ENCODE measurements at regions not wholly inside any gene's neighbourhood (a gene's known extent, or its start where the extent isn't known, plus 50 kb on each side); places are given as distances from the start of the nearest gene placed in this dataset.

DNA sequence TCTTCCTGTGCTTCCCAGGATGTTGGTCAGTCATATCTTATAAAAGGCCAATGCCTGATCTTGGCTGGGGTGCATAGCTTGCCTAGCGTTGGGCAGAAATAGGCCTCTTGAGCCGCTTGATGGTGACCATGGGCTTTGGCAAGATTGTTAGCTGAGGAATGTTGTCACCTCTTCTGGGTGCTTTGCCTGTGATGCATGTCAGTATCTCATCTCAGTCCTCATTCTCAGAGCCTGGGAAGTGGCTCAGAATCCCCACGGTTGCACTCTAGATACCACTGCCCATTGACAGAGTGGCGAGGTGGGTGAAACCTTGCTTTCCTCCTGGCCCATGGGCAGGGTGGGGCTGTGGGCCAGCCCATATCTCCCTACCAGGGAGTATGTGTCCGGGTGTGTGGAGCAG is 79.2 kb upstream of the MGAT5 start:
- TF ChIP-seq, protein P1, sequence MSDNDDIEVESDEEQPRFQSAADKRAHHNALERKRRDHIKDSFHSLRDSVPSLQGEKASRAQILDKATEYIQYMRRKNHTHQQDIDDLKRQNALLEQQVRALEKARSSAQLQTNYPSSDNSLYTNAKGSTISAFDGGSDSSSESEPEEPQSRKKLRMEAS (IDR thresholded peaks at IDR 0.05; ENCODE audit: low read depth, low read length) = no peak
- TF ChIP-seq MYC (IDR thresholded peaks at IDR 0.05; ENCODE audit: low read depth, low read length) = no peak
- TF ChIP-seq POLR2A (IDR thresholded peaks at IDR 0.05; ENCODE audit: extremely low read depth, insufficient read length) = no peak
- TF ChIP-seq, protein P2, sequence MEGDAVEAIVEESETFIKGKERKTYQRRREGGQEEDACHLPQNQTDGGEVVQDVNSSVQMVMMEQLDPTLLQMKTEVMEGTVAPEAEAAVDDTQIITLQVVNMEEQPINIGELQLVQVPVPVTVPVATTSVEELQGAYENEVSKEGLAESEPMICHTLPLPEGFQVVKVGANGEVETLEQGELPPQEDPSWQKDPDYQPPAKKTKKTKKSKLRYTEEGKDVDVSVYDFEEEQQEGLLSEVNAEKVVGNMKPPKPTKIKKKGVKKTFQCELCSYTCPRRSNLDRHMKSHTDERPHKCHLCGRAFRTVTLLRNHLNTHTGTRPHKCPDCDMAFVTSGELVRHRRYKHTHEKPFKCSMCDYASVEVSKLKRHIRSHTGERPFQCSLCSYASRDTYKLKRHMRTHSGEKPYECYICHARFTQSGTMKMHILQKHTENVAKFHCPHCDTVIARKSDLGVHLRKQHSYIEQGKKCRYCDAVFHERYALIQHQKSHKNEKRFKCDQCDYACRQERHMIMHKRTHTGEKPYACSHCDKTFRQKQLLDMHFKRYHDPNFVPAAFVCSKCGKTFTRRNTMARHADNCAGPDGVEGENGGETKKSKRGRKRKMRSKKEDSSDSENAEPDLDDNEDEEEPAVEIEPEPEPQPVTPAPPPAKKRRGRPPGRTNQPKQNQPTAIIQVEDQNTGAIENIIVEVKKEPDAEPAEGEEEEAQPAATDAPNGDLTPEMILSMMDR (IDR thresholded peaks at IDR 0.05; ENCODE audit: low read depth, low read length) = no peak
- no peak overlapping the region for H3K4me3 ChIP-seq (ENCODE audit: low read depth, low read length)
- no peak for DNase-seq (ENCODE audit: low read depth)

GRCh38 chr2:134175834-134176233 is 78.0 kb upstream of the MGAT5 start:
- DNase-seq (ENCODE audit: low read depth) = no peak
- TF ChIP-seq, protein P2 (IDR thresholded peaks at IDR 0.05; ENCODE audit: low read depth, low read length) = no peak
- TF ChIP-seq POLR2A (IDR thresholded peaks at IDR 0.05; ENCODE audit: extremely low read depth, insufficient read length) = no peak
- TF ChIP-seq, protein P1 (IDR thresholded peaks at IDR 0.05; ENCODE audit: low read depth, low read length) = no peak
- no peak for TF ChIP-seq MYC (IDR thresholded peaks at IDR 0.05; ENCODE audit: low read depth, low read length)
- no peak overlapping the region for H3K4me3 ChIP-seq (ENCODE audit: low read depth, low read length)

DNA sequence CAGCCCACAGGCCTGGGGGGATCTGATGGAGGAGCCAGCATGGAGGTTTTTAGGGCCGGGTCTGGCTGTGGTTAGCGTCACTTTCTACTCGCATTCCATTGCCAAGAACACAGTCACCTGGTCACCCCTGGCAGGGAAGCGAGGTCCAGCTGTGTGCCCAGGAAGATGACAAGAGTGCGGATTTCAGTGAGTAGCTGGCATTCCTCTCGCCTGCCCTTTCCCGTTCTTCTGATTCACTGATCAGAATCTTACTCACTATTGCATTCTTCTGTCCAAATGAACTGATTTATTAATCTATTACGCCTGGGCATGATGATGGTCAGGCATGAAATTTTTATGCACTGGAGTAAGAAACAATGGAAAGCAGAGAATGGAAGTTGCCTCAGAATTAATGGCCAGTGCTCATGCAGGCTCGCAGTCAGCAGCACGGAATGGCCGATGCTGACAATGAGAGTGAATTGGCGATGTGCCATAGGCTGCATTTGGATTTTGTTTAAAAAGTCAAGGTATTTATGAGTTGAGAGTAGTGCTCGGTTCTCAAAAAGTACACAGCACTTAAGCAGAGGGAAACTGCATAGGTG is 76.4 kb upstream of the MGAT5 start:
- DNase-seq (ENCODE audit: low read depth) = no peak
- TF ChIP-seq MYC (IDR thresholded peaks at IDR 0.05; ENCODE audit: low read depth, low read length) (no peak), POLR2A (IDR thresholded peaks at IDR 0.05; ENCODE audit: extremely low read depth, insufficient read length) (no peak)
- TF ChIP-seq, protein P2 (IDR thresholded peaks at IDR 0.05; ENCODE audit: low read depth, low read length) = no peak
- TF ChIP-seq, protein P1 (IDR thresholded peaks at IDR 0.05; ENCODE audit: low read depth, low read length) = no peak
- H3K4me3 ChIP-seq (ENCODE audit: low read depth, low read length) = no peak overlapping the region

DNA sequence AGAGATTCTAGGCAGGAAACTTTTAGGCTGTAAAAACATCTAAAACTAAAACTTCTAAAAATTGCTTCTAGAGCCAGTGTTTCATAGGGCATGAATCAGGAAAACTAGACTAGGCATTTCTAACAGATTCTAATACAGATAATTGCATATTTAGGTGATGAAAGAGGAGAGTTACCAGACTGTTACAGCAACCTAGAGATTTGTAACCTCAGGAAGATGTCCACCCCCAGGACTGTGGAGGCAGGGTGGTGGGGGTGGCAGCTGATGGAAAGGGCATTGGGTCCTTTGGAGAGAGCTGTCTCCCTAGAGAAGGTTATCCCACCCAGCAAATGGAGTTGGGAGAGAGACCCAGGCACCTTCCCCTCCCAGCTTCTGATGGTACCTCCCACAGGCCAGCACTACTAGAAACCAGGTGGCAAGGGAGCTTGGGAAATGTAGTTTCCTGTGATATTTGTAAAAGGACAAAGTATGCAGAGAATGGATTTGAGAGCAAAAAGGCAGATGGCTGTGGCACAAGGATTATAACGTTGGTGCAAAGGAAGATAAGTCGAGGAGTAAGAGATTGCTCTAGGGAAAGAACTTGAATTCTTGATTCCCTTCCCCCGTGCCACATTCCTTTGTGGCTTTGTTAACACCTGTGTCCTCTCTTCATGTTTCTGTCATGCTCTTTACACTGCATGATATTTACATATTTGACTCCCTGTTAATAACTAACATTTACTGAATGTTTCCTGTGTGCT is 75.6 kb upstream of the MGAT5 start:
- no peak overlapping the region for H3K4me3 ChIP-seq (ENCODE audit: low read depth, low read length)
- no peak for DNase-seq (ENCODE audit: low read depth)
- TF ChIP-seq, protein P1 (IDR thresholded peaks at IDR 0.05; ENCODE audit: low read depth, low read length) = no peak
- TF ChIP-seq MYC (IDR thresholded peaks at IDR 0.05; ENCODE audit: low read depth, low read length) (no peak), POLR2A (IDR thresholded peaks at IDR 0.05; ENCODE audit: extremely low read depth, insufficient read length) (no peak)
- TF ChIP-seq, protein P2 (IDR thresholded peaks at IDR 0.05; ENCODE audit: low read depth, low read length) = no peak

GRCh38 chr2:134181219-134181618 is 72.7 kb upstream of the MGAT5 start:
- DNase-seq (ENCODE audit: low read depth) = no peak
- no peak overlapping the region for H3K4me3 ChIP-seq (ENCODE audit: low read depth, low read length)
- TF ChIP-seq POLR2A (IDR thresholded peaks at IDR 0.05; ENCODE audit: extremely low read depth, insufficient read length) (no peak), MYC (IDR thresholded peaks at IDR 0.05; ENCODE audit: low read depth, low read length) (no peak)
- TF ChIP-seq, protein P1 (IDR thresholded peaks at IDR 0.05; ENCODE audit: low read depth, low read length) = no peak
- TF ChIP-seq, protein P2 (IDR thresholded peaks at IDR 0.05; ENCODE audit: low read depth, low read length) = no peak

Measured in NB4 (cell line).